AG04449 (cell line): ENCODE measurements at regions not wholly inside any gene's neighbourhood (a gene's known extent, or its start where the extent isn't known, plus 50 kb on each side); places are given as distances from the start of the nearest gene placed in this dataset.

Experiments
- CTCF ChIA-PET: fragments of 350-600 bp; formaldehyde crosslinking; extraction: SDS; loops from one replicate; lab custom pipeline; 2021; ENCODE audit warnings: antibody characterized with exemption; lab: Yijun Ruan, JAX
- POLR2A ChIA-PET: fragments of 400-600, 350-600 bp; formaldehyde crosslinking; extraction: SDS; loops from one replicate; lab custom pipeline; 2020; ENCODE audit warnings: antibody characterized with exemption, inconsistent platforms; lab: Yijun Ruan, JAX
- DNase-seq: peaks from one replicate; pipeline ENCODE4 v3.0.0-alpha.2; 2010; ENCODE audit warnings: low read depth, low spot score
- H3K4me3 ChIP-seq: 2 replicates; pipeline ENCODE4 v1.5.1; 2011; ENCODE audit warnings: low read depth, mild to moderate bottlenecking, control low read depth, low read length
- CTCF ChIP-seq: IDR thresholded peaks from one replicate; pipeline ENCODE4 v1.5.1; 2011; ENCODE audit warnings: mild to moderate bottlenecking, moderate library complexity, low read length, control low read depth, inconsistent platforms; ENCODE audit not compliant: insufficient read depth; ENCODE audit errors: missing control alignments

GRCh38 chr6:12593771-12594529 is 122.6 kb upstream of the PHACTR1 start:
- TF ChIP-seq CTCF: no peak
- H3K4me3 ChIP-seq: no peak overlapping the region
- POLR2A ChIA-PET: no interaction called here
- DNase-seq: no peak
- CTCF ChIA-PET: interaction anchor here (2.4 to 6.5 kb wide), 3 partner anchors 9 to 304 kb away, joined by 18 to 44 read pairs (median 29); partner anchors contain the start of gene EDN1

- no peak for TF ChIP-seq CTCF
- ChIA-PET POLR2A (no interaction called here), CTCF (interaction anchor here (0.8 to 6.5 kb wide), 4 partner anchors 9 to 304 kb away, joined by 3 to 44 read pairs (median 24); partner anchors contain the start of gene EDN1)
- no peak overlapping the region for H3K4me3 ChIP-seq
- no peak for DNase-seq
These were observed 122.1 kb upstream of the PHACTR1 start for GRCh38 chr6:12594530-12594893.

GRCh38 chr6:12595161-12595811 is 121.3 kb upstream of the PHACTR1 start:
- CTCF ChIA-PET: interaction anchor here (0.7 to 6.5 kb wide), 6 partner anchors 8 to 940 kb away, joined by 3 to 44 read pairs (median 11); partner anchors contain the start of gene EDN1
- no peak for DNase-seq
- POLR2A ChIA-PET: no interaction called here
- TF ChIP-seq CTCF: no peak
- no peak overlapping the region for H3K4me3 ChIP-seq

GRCh38 chr6:12596731-12597130 is 119.8 kb upstream of the PHACTR1 start:
- ChIA-PET POLR2A (no interaction called here), CTCF (interaction anchor here (1.9 to 6.5 kb wide), 3 partner anchors 9 to 307 kb away, joined by 5 to 44 read pairs (median 7); partner anchors contain the start of gene EDN1)

GRCh38 chr6:12598919-12599318 is 117.6 kb upstream of the PHACTR1 start:
- no peak overlapping the region for H3K4me3 ChIP-seq
- no peak for TF ChIP-seq CTCF
- CTCF ChIA-PET: interaction anchor here (1.0 kb wide), 1 partner anchor 309 kb away, joined by 5 read pairs; the partner anchor contains the start of gene EDN1
- POLR2A ChIA-PET: no interaction called here
- DNase-seq: no peak

More at GRCh38 chr6:12596731-12597130, 119.8 kb upstream of the PHACTR1 start:
- no peak for DNase-seq
- TF ChIP-seq CTCF: no peak
- no peak overlapping the region for H3K4me3 ChIP-seq

GRCh38 chr6:12601881-12602280 is 114.7 kb upstream of the PHACTR1 start:
- POLR2A ChIA-PET: interaction anchor here (0.7 kb wide), 2 partner anchors 26 to 936 kb away, joined by 3 read pairs; no protein-coding TSS in a partner anchor
- DNase-seq: no peak
- no peak for TF ChIP-seq CTCF
- H3K4me3 ChIP-seq: no peak overlapping the region
- CTCF ChIA-PET: interaction anchor here (0.7 to 11.8 kb wide), 18 partner anchors 17 to 1017 kb away, joined by 3 to 281 read pairs (median 6); partner anchors contain the start of gene EDN1
